H9 (cell line): ENCODE measurements at regions not wholly inside any gene's neighbourhood (a gene's known extent, or its start where the extent isn't known, plus 50 kb on each side); places are given as distances from the start of the nearest gene placed in this dataset.

Source experiments
- DNase-seq: peaks from one replicate; pipeline ENCODE4 v3.0.0-alpha.2; 2017
- H2AFZ ChIP-seq: one replicate; pipeline ENCODE4 v1.6.1; 2013; ENCODE audit warnings: mild to moderate bottlenecking, low read length, control low read depth, moderate library complexity
- H2AK5ac ChIP-seq: 2 replicates; pipeline ENCODE4 v1.6.1; 2013; ENCODE audit warnings: low read length, control low read depth, mixed read lengths; ENCODE audit not compliant: insufficient read length
- H2BK120ac ChIP-seq: one replicate; pipeline ENCODE4 v1.6.1; 2013; ENCODE audit warnings: low read depth, mild to moderate bottlenecking, low read length, control low read depth, inconsistent platforms; ENCODE audit not compliant: poor library complexity, severe bottlenecking
- H2BK12ac ChIP-seq: 2 replicates; pipeline ENCODE4 v1.6.1; 2013; ENCODE audit warnings: low read length, control low read depth, mixed read lengths, low read depth; ENCODE audit not compliant: insufficient read length
- H2BK15ac ChIP-seq: 2 replicates; pipeline ENCODE4 v1.6.1; 2013; ENCODE audit warnings: low read depth, low read length, control low read depth
- H2BK20ac ChIP-seq: one replicate; pipeline ENCODE4 v1.6.1; 2013; ENCODE audit warnings: low read depth, mild to moderate bottlenecking, low read length, control low read depth, inconsistent platforms; ENCODE audit not compliant: poor library complexity, severe bottlenecking
- H2BK5ac ChIP-seq: 2 replicates; pipeline ENCODE4 v1.6.1; 2013; ENCODE audit warnings: low read length, control low read depth, mixed read lengths; ENCODE audit not compliant: insufficient read length
- H3K14ac ChIP-seq: 2 replicates; pipeline ENCODE4 v1.6.1; 2013; ENCODE audit warnings: low read length, control low read depth; ENCODE audit not compliant: insufficient read depth
- H3K18ac ChIP-seq: 2 replicates; pipeline ENCODE4 v1.6.1; 2013; ENCODE audit warnings: low read depth, mild to moderate bottlenecking, mixed read lengths, low read length, control low read depth; ENCODE audit not compliant: insufficient read length
- H3K23ac ChIP-seq: 2 replicates; pipeline ENCODE4 v1.6.1; 2013; ENCODE audit warnings: low read length, control low read depth, mixed read lengths, low read depth; ENCODE audit not compliant: insufficient read length
- H3K23me2 ChIP-seq: 2 replicates; pipeline ENCODE4 v1.6.1; 2013; ENCODE audit warnings: low read depth, mild to moderate bottlenecking, mixed read lengths, low read length, control low read depth; ENCODE audit not compliant: insufficient read length, poor library complexity, severe bottlenecking
- H3K27ac ChIP-seq: 2 replicates; pipeline ENCODE4 v1.5.1; 2013; ENCODE audit warnings: low read length, control low read depth, mixed read lengths, low read depth; ENCODE audit not compliant: insufficient read length
- H3K27me3 ChIP-seq: 2 replicates; pipeline ENCODE4 v1.6.1; 2013; ENCODE audit warnings: low read length, control low read depth, inconsistent platforms; ENCODE audit not compliant: insufficient read depth
- H3K4ac ChIP-seq: 2 replicates; pipeline ENCODE4 v1.6.1; 2013; ENCODE audit warnings: low read depth, mild to moderate bottlenecking, control low read depth, inconsistent platforms, low read length, moderate library complexity
- H3K4me1 ChIP-seq: 2 replicates; pipeline ENCODE4 v1.6.1; 2013; ENCODE audit warnings: low read length, control low read depth, inconsistent platforms; ENCODE audit not compliant: insufficient read depth
- H3K4me2 ChIP-seq: 2 replicates; pipeline ENCODE4 v1.6.1; 2013; ENCODE audit warnings: low read length, control low read depth, mixed read lengths; ENCODE audit not compliant: insufficient read length, insufficient read depth
- H3K56ac ChIP-seq: 2 replicates; pipeline ENCODE4 v1.6.1; 2013; ENCODE audit warnings: low read depth, mild to moderate bottlenecking, mixed read lengths, low read length, control low read depth; ENCODE audit not compliant: insufficient read length
- H3K79me1 ChIP-seq: 2 replicates; pipeline ENCODE4 v1.6.1; 2013; ENCODE audit warnings: low read depth, mild to moderate bottlenecking, moderate library complexity, low read length, control low read depth, inconsistent platforms; ENCODE audit not compliant: insufficient read depth, poor library complexity, severe bottlenecking
- H3K79me2 ChIP-seq: 2 replicates; pipeline ENCODE4 v1.6.1; 2013; ENCODE audit warnings: low read length, control low read depth, inconsistent platforms; ENCODE audit not compliant: insufficient read depth
- H3K9ac ChIP-seq: 2 replicates; pipeline ENCODE4 v1.6.1; 2013; ENCODE audit warnings: low read length, control low read depth, mixed read lengths; ENCODE audit not compliant: insufficient read length; ENCODE audit errors: extremely low read depth
- H3K9me3 ChIP-seq: one replicate; pipeline ENCODE4 v1.6.1; 2013; ENCODE audit warnings: low read depth, low read length, inconsistent platforms; ENCODE audit not compliant: control insufficient read depth
- H3T11ph ChIP-seq: one replicate; pipeline ENCODE4 v1.6.1; 2013; ENCODE audit warnings: mild to moderate bottlenecking, low read length, control low read depth, inconsistent platforms
- H4K20me1 ChIP-seq: one replicate; pipeline ENCODE4 v1.6.1; 2013; ENCODE audit not compliant: control insufficient read depth, insufficient read length, insufficient read depth
- H4K5ac ChIP-seq: 2 replicates; pipeline ENCODE4 v1.6.1; 2013; ENCODE audit warnings: low read depth, mild to moderate bottlenecking, mixed read lengths, low read length, control low read depth; ENCODE audit not compliant: insufficient read length
- H4K8ac ChIP-seq: replicated peaks from 2 replicates; pipeline ENCODE4 v1.6.1; 2013; ENCODE audit warnings: low read length, control low read depth, mixed read lengths, low read depth; ENCODE audit not compliant: insufficient read length
- H4K91ac ChIP-seq: 2 replicates; pipeline ENCODE4 v1.6.1; 2013; ENCODE audit warnings: low read depth, mild to moderate bottlenecking, moderate library complexity, mixed read lengths, low read length, control low read depth; ENCODE audit not compliant: insufficient read length
- H3K27ac Mint-ChIP-seq, 3 experiments: 2 replicates in 2 of 3; 3 replicates in 1 of 3; pipeline ENCODE4 v1.8.0; 2020 to 2021; ENCODE audit warnings: mixed read lengths in 3 of 3, mild to moderate bottlenecking in 1 of 3, moderate library complexity in 1 of 3
- H3K27me3 Mint-ChIP-seq: 2 replicates; pipeline ENCODE4 v1.8.0; 2021; ENCODE audit warnings: low read depth, mild to moderate bottlenecking, moderate library complexity, mixed read lengths
- H3K36me3 Mint-ChIP-seq, 3 experiments: 2 replicates in 2 of 3; 3 replicates in 1 of 3; pipeline ENCODE4 v1.8.0; 2020 to 2021; ENCODE audit warnings: low read depth in 3 of 3, mixed read lengths in 3 of 3; ENCODE audit not compliant: insufficient read depth in 1 of 3
- H3K4me1 Mint-ChIP-seq, 2 experiments: 2 replicates each; pipeline ENCODE4 v1.8.0; 2020; ENCODE audit warnings: mixed read lengths in 2 of 2
- H3K4me3 Mint-ChIP-seq, 2 experiments: 2 replicates in 1 of 2; 3 replicates in 1 of 2; pipeline ENCODE4 v1.8.0; 2020 to 2021; ENCODE audit warnings: mild to moderate bottlenecking in 2 of 2, mixed read lengths in 2 of 2, moderate library complexity in 1 of 2
- H3K9me3 Mint-ChIP-seq, 2 experiments: 2 replicates in 1 of 2; 3 replicates in 1 of 2; pipeline ENCODE4 v1.8.0; 2020; ENCODE audit warnings: mild to moderate bottlenecking in 2 of 2, mixed read lengths in 2 of 2, moderate library complexity in 1 of 2
- WGBS: extraction: QIAGEN DNeasy Blood & Tissue Kit; methylation state at CpG from one replicate; pipeline ENCODE4 v1.1.7; 2013; ENCODE audit warnings: missing lambda C conversion rate, low lambda C conversion rate, mixed read lengths; ENCODE audit not compliant: insufficient read length; ENCODE audit errors: extremely low coverage; 5-methylcytosine and 5-hydroxymethylcytosine counted together
- TF ChIP-seq, protein P1 (sequence below): fragments of 200-600 bp; sonication (generic); conservative IDR thresholded peaks from 3 replicates; pipeline ENCODE4 v1.8.0; 2021; ENCODE audit warnings: antibody characterized with exemption, mild to moderate bottlenecking

- Histone ChIP-seq H3K18ac (no peak overlapping the region), H2BK5ac (no peak overlapping the region), H3K4ac (no peak overlapping the region), H2BK20ac (no peak overlapping the region), H4K20me1 (no peaks in the 10 kb centered on the region), H3K27ac (no peak overlapping the region), H3K23ac (peak overlapping the region; percentile 95), H4K8ac (no peak overlapping the region), H3K14ac (no peak overlapping the region), H3K9ac (no peak overlapping the region), H2BK120ac (no peak overlapping the region), H4K5ac (no peak overlapping the region), H3K56ac (no peak overlapping the region), H2AK5ac (no peak overlapping the region), H4K91ac (no peak overlapping the region), H3K79me1 (no peaks in the 10 kb centered on the region), H2AFZ (no peak overlapping the region), H3K4me1 (no peaks in the 10 kb centered on the region), H3T11ph (no peak overlapping the region), H3K79me2 (no peaks in the 10 kb centered on the region), H2BK12ac (no peak overlapping the region), H2BK15ac (no peak overlapping the region), H3K27me3 (no peaks in the 10 kb centered on the region; the same call in 1 of the 2 replicates), H3K4me2 (no peak overlapping the region), H3K23me2 (no peaks in the 10 kb centered on the region), H3K9me3 (no peaks in the 10 kb centered on the region)
- no peak overlapping the region for H3K27ac Mint-ChIP-seq
- WGBS, result no CpG with 5 or more reads among the region's 1 CpG
- no peaks in the 10 kb centered on the region for H3K27me3 Mint-ChIP-seq
- no peak overlapping the region for H3K4me3 Mint-ChIP-seq
- no peaks in the 10 kb centered on the region; a peak in 1 of 7 replicates for H3K36me3 Mint-ChIP-seq
- no peaks in the 10 kb centered on the region for H3K9me3 Mint-ChIP-seq
- H3K4me1 Mint-ChIP-seq, result peaks cover 0 to 2% of the 10 kb centered on the region in 2 experiments; a peak in 1 of 4 replicates
- no peak for DNase-seq
- TF ChIP-seq, protein P1, sequence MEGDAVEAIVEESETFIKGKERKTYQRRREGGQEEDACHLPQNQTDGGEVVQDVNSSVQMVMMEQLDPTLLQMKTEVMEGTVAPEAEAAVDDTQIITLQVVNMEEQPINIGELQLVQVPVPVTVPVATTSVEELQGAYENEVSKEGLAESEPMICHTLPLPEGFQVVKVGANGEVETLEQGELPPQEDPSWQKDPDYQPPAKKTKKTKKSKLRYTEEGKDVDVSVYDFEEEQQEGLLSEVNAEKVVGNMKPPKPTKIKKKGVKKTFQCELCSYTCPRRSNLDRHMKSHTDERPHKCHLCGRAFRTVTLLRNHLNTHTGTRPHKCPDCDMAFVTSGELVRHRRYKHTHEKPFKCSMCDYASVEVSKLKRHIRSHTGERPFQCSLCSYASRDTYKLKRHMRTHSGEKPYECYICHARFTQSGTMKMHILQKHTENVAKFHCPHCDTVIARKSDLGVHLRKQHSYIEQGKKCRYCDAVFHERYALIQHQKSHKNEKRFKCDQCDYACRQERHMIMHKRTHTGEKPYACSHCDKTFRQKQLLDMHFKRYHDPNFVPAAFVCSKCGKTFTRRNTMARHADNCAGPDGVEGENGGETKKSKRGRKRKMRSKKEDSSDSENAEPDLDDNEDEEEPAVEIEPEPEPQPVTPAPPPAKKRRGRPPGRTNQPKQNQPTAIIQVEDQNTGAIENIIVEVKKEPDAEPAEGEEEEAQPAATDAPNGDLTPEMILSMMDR, result no peak
Measured at GRCh38 chr12:82008251-82008650, 249.1 kb upstream of the PPFIA2 start.
